SK-N-SH treated with all-trans-retinoic acid at 6 μM for 48 hours (cell line): ENCODE measurements at regions not wholly inside any gene's neighbourhood (a gene's known extent, or its start where the extent isn't known, plus 50 kb on each side); places are given as distances from the start of the nearest gene placed in this dataset.

Source experiments
- RARB ChIP-seq: fragments of 250-450 bp; sonication (Bioruptor Pico); IDR thresholded peaks from 2 replicates; pipeline ENCODE4 v1.8.0; 2021; ENCODE audit warnings: mild to moderate bottlenecking, moderate library complexity
- ZFP3 ChIP-seq: fragments of 250-450 bp; sonication (Bioruptor Pico); IDR thresholded peaks from 2 replicates; pipeline ENCODE4 v1.5.0; 2020; ENCODE audit warnings: mild to moderate bottlenecking, moderate library complexity
- ZFP30 ChIP-seq: fragments of 450-650 bp; formaldehyde crosslinking; IDR thresholded peaks from 2 replicates; pipeline ENCODE4 v1.5.0; 2022; ENCODE audit warnings: mild to moderate bottlenecking, moderate library complexity

- TF ChIP-seq RARB (no peak), ZFP30 (CRISPR knock-in tag) (no peak), ZFP3 (CRISPR knock-in tag) (no peak)
Measured at GRCh38 chr19:13705201-13705600, 59.1 kb upstream of the MRI1 start.
